ENCODE measurements at regions not wholly inside any gene's neighbourhood (a gene's known extent, or its start where the extent isn't known, plus 50 kb on each side); places are given as distances from the start of the nearest gene placed in this dataset.
"Not testable (repeated sequence)": the region's sequence is repeated elsewhere in the genome, so short reads cannot be mapped to it uniquely, and the experiment has no call there.

DNA sequence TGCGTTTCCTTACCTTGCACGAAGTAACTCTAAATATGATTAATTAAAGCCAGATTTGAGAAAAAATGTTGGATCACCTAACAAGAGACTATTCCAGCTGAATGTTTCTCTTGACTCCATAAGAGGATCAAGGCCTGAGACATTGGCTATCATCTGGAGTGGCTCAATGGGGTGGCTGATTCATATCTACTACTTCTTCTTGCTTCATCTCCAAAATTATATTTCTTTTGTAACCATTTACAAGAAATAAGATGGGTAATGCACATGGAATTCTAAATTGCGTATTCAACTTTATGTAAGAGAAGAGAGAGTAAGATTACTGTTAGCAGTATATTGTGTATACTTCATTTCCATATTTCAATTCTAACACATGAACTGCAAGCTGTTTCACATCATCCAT, 819.0 kb upstream of the EYS start:
- FAIRE-seq (no peak), DNase-seq (ENCODE audit: low spot score) (no peak)

DNA sequence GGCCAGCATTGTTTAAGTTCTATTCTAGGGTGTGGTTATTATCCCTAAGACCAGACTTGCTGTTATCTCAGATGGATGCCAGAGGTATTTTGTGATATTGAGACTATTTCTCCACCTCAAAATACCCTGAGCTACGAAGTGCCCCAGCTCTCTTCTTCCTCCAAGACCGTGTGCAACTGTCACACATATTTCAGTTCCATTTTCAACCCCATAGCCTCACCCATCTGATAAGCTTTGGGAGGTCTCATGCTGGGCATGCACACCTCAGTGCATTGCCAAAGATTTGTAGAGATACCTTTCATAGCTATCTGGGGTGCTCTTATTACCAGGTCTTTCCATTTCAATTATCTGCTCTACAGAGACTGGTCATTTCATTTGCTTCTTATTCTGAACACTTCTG, 815.8 kb upstream of the EYS start:
- DNase-seq (ENCODE audit: low spot score), result no peak
- FAIRE-seq, result no peak

DNA sequence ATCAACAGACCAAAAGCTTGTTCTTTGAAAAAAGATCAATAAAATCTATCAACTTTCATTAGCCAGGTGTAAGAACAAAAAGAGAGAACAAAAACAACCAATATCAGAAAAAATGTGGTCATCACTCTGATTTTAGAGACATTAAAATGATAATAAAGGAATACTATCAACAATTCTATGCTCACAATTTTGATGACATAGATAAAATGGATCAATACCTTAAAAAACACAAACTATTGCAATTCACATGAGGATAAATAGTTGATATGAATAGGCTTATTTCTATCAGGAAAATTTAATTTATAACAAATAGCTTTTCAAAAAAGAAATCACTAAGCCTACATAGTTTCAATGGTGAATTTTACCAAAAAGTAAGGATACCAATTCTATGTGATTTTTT, 809.4 kb upstream of the EYS start:
- no peak for FAIRE-seq

GRCh38 chr6:66508433-66508832, 801.4 kb upstream of the EYS start:
- no peak for DNase-seq (ENCODE audit: low spot score)

More for the DNA sequence above, 809.4 kb upstream of the EYS start:
- no peak for DNase-seq (ENCODE audit: low spot score)

GRCh38 chr6:66499851-66500250, 792.8 kb upstream of the EYS start:
- no peak for FAIRE-seq

More at GRCh38 chr6:66508433-66508832, 801.4 kb upstream of the EYS start:
- no peak for FAIRE-seq

GRCh38 chr6:66496659-66497058, 789.6 kb upstream of the EYS start:
- DNase-seq (ENCODE audit: low spot score), result no peak
- FAIRE-seq, result no peak

More at GRCh38 chr6:66499851-66500250, 792.8 kb upstream of the EYS start:
- no peak for DNase-seq (ENCODE audit: low spot score)

GRCh38 chr6:66494643-66495042, 787.6 kb upstream of the EYS start:
- not testable (repeated sequence) for FAIRE-seq; DNase-seq (ENCODE audit: low spot score)

DNA sequence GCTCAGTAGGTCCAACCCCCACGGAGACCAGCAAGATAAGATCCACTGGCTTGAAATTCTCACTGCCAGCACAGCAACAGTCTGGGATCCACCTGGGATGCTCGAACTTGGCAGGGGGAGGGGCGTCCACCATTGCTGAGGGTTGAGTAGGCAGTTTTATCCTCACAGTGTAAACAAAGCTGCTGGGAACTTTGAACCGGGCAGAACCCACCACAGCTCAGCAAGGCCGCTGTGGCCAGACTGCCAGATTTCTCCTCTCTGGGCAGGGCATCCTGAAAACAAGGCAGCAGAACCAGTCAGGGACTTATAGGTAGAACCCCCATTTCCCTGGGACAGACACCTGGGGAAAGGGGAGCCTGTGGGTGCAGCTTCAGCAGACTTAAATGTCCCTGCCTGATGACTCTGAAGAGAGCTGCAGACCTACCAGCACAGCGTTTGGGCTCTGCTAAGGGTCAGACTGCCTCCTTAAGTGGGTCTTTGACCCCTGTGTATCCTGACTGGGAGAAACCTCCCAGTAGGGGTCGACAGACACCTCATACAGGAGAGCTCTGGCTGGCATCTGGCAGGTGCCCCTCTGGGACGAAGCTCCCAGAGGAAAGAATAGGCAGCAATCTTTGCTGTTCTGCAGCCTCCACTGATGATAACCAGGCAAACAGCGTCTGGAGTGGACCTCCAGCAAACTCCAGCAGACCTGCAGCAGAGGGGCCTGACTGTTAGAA, 782.4 kb upstream of the EYS start:
- DNase-seq (ENCODE audit: low spot score), result no peak
- FAIRE-seq, result no peak

GRCh38 chr6:66481216-66481615, 774.2 kb upstream of the EYS start:
- no peak for FAIRE-seq

DNA sequence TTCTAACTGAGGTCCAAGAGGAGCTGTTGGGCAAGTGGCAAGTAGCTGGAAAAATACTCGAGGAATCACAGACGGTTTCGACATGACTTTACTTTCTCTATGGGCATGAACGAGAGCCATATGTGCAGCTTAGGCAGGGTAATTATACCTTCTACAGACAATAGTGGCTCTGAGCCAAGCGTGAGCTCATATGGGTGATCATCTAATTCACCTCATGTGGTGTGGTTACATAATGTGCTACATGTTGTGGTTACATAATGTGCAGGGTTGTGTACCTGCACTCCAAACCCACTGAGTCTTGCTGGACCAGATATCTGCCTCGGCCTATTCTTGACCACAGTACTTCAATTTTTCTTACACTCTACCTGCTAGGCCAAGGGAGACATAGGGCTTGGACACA, 771.7 kb upstream of the EYS start:
- FAIRE-seq (no peak), DNase-seq (ENCODE audit: low spot score) (no peak)

More at GRCh38 chr6:66481216-66481615, 774.2 kb upstream of the EYS start:
- no peak for DNase-seq (ENCODE audit: low spot score)

DNA sequence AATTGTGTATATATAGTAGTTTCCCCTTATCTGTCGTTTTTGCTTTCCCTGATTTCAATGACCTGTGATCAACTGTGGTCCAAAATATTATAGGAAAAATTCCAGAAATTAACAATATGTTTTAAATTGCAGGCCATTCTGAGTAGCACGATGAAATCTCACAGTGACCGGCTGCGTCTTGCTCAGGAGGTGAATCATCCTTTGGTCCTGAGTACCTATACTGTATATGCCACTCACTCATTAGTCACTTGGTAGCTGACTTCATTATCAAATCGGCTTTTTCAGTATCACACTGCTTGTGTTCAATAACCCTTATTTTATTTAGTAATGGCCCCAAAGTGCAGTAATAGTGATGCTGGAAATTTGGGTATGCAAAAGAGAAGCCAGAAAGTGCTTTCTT, 728.3 kb upstream of the EYS start:
- no peak for DNase-seq (ENCODE audit: low spot score)
- FAIRE-seq, result no peak

DNA sequence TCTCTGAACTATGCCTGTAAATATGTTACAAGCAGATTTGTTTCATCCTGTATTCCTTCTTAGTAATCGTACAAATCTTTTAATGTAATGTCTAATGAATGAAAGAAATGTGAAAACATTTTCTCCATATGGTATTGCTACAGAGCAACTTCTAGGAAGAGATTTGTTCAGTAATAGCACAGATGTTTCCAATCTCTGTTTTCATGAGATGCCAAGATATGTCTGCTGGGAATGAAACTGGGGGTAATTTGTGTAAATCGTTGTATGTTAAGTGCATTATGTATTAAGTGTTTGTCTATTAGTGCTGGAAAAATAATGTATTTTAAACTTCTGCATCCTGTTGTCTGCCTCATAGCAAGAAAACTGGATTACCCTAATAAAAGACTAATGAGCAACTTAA, 722.2 kb upstream of the EYS start:
- FAIRE-seq (no peak), DNase-seq (ENCODE audit: low spot score) (no peak)

- no peak for FAIRE-seq
These were observed 716.0 kb upstream of the EYS start for GRCh38 chr6:66423047-66423446.

DNA sequence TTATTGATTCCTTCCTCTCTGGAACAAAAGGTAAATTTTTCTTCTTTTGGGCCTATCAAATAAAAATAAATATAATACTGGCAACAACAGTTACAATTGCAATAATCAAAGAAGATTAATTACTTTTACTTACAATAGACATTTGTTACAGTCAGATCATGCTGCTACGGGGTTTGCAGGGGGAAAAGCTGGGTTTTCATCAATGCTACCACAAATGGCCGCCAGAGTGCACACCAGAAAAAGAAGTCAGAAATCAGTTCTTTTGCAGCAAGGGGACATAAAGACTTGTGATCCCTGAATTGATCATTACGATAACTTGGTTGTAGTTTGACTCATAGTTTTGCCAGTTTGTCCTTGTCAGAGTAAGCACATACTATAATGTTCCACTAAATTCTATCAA, 714.5 kb upstream of the EYS start:
- DNase-seq (ENCODE audit: low spot score) (no peak), FAIRE-seq (no peak)

More at GRCh38 chr6:66423047-66423446, 716.0 kb upstream of the EYS start:
- no peak for DNase-seq (ENCODE audit: low spot score)

GRCh38 chr6:66418906-66419305, 711.9 kb upstream of the EYS start:
- FAIRE-seq (no peak), DNase-seq (ENCODE audit: low spot score) (no peak)

DNA sequence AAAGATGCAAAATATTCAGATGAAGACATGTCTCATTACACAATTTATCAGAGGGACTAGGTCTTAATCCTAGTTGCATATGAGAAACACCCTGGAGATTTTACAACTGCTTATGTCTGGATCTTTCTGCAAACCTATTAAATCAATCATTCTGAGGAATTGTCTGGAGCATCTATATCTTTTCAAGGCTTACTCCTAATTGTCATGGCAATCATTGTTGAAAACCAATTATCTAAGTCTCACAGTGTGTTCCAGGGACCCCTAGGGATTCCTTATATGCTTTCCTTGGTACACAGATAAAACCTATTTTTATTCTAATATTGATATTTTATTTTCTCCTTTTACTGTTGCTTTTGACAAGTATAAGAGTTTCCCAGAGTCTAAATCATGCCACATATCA, 696.9 kb upstream of the EYS start:
- no peak for FAIRE-seq
- DNase-seq (ENCODE audit: low spot score), result no peak

GRCh38 chr6:66402873-66403272, 695.8 kb upstream of the EYS start:
- DNase-seq (ENCODE audit: low spot score), result no peak
- FAIRE-seq, result no peak

GRCh38 chr6:66396549-66396948, 689.5 kb upstream of the EYS start:
- no peak for DNase-seq (ENCODE audit: low spot score)
- FAIRE-seq, result no peak

DNA sequence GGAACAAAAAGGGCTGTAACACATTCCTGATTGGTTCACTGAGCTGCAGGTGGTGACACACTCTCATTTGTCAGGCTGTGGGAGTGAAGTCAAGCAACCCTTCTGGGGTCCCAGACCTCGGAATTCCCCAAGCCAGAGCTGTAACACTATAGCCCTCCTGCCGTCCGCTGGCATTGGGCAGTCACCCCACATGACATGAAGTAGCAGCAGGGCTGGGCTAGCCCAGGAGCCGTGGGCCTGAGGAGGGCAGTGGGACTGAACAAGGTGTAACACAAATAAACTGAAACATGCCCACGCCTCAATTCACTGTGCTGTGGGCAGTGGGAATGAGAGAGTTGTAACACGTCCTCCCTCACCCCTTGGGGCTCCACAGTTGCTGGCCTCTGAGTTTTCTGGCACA, 689.1 kb upstream of the EYS start:
- no peak for FAIRE-seq
- DNase-seq (ENCODE audit: low spot score), result no peak

- DNase-seq (ENCODE audit: low spot score) (no peak), FAIRE-seq (no peak)
These were observed 683.4 kb upstream of the EYS start for GRCh38 chr6:66390393-66390792.

GRCh38 chr6:66376001-66376400, 669.0 kb upstream of the EYS start:
- DNase-seq (ENCODE audit: low spot score) (no peak), FAIRE-seq (no peak)

DNA sequence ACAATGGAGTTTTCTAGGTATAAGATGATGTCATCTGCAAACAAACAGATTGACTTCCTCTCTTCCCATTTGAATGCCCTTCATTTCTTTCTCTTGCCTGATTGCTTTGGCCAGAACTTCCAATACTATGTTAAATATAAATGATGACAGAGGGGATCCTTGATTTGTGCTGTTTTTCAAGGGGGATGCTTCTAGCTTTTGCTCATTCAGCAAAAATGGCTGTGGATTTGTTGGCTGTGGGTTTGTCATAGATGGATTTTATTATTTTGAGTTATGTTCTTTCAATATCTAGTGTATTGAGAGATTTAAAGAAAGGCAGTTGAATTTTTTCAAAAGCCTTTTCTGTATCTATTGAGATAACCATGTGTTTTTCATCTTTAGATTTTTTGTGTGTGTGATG, 662.4 kb upstream of the EYS start:
- DNase-seq (ENCODE audit: low spot score) (no peak), FAIRE-seq (no peak)

DNA sequence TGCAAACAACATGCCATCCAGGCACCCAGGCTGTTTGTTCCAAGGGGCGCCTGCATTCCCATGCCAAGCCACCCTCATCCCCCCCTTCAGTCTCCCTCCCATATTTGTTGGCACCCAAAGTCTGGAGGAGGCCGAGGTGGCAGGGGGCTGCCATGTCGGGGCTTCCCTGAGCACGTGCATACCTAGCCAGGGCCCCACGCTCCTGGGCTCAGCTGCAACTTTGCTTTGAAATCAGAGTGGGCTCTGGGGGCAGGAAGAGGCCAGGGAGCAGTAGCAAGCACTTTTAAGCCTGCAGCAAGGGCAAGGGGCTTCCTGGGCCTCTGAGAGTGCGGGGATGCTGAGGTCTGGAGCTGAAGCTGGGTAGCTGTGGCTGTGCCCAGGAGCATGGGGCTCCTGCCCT, 655.9 kb upstream of the EYS start:
- DNase-seq (ENCODE audit: low spot score) (no peak), FAIRE-seq (no peak)

DNA sequence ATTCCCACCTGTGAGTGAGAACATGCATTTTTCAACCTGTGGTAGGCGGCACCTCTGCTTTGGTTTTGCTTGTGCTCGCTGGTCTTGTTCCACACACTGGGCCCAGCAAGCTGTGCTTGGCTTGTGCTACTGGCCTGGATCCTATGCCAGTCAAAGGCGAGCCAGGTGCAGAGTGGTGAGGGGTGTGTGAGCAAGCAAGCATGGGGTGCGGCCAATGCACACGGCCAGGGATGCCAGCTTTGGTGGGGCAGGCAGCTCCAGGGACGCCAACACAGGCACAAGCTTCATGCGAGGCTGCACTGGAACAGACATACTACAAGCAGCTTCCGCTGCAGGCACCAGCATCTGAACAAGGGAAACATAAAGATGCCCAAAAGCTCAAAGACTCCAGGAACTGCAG, 654.9 kb upstream of the EYS start:
- DNase-seq (ENCODE audit: low spot score), result no peak
- FAIRE-seq, result no peak
